Activated CD4-positive, CD25-positive, alpha-beta regulatory T cell (primary cell): ENCODE measurements at regions not wholly inside any gene's neighbourhood (a gene's known extent, or its start where the extent isn't known, plus 50 kb on each side); places are given as distances from the start of the nearest gene placed in this dataset.

Experiments
- DNase-seq, 4 experiments: peaks; one replicate each; lab custom pipeline; 2025; lab: John Stamatoyannopoulos, UW

DNA sequence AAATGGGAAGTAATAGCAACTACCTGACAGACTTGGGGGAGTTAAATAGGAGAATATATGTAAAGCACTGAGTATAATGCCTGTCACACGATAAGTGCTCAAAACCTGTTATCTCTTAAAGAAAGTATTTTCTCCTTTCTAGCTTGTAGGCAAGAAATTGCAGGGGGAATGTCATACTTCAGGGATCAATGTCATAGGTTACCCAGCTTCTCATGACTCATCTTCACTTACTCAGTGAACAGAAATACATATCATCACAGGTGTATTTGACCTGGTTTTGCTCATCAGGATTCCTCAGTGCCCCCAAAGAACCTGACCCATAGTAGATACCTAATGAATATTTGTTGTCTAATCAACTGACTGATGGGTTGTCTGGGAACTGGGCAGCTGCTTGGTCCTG is 285.0 kb upstream of the ATP2B1 start:
- no peak for DNase-seq

DNA sequence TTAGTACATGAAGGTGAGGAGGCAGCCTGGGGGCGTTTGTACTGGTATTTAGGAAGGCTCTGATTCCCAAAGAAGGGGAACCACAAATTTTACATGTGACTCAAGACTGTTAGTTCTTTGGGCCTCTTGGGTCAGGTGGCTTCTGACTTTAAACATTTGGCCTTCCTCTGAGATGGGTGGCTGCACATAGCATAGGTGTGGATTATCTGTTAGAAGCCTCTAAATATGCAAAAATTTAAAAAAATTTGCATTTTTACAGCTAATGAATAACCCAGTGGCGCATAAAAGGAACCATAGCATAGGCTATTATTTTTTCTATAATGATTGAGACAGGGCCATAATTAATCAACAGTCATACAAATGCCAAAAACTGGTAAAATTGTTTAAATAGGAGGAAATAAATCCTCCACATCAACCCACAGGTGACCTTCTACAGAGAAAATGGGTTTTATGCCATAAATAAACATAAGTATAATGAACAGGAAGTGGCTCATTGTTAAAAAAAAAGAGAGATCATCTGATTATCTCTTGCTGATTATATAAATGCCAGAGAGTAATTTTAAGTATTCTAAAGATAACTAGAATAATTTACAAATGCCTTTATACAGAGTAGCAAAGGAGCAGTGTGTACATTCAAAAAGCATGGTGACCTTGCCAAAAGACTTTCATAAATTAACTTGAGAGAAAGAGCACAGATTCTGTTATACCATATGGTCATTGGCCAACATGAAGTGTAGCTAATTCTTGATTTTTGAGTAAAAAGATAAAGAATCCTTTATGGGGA is 284.2 kb upstream of the ATP2B1 start:
- DNase-seq = no peak

DNA sequence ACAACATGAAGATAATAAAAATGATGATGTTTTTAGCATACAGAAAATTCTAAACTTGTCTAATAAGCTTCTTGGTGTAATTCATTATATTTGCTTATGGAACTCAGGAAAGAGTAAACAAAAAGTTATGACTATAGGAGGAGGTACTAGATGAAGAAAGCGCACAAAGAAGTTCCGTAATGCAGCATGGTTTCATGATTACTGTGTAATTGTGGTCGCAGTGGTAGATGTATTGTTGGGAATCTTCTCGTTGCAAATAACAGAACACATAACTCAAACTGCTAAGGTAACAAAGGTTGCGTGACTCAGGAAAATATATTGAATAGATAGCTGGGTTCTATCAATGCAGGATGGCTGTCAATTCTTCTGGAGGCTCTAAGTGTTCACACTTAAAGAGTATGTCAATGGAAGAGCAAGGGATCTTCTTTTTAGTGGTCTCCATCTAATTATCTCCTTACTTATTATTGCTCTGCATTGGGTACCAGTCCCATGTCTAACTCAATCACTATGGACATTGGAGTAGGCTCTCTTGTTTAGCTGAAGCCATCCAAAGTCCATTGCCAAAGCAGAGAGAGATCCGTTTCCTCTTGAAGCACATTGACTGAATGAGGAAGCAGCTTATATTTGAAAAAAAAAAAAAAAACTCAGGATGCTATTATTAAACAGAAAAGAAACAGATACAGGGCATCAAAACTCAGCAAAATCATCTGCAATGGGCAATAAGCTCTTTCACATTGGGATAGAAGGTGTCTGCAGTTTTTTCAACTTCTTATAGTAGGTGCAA is 283.4 kb upstream of the ATP2B1 start:
- no peak for DNase-seq

DNA sequence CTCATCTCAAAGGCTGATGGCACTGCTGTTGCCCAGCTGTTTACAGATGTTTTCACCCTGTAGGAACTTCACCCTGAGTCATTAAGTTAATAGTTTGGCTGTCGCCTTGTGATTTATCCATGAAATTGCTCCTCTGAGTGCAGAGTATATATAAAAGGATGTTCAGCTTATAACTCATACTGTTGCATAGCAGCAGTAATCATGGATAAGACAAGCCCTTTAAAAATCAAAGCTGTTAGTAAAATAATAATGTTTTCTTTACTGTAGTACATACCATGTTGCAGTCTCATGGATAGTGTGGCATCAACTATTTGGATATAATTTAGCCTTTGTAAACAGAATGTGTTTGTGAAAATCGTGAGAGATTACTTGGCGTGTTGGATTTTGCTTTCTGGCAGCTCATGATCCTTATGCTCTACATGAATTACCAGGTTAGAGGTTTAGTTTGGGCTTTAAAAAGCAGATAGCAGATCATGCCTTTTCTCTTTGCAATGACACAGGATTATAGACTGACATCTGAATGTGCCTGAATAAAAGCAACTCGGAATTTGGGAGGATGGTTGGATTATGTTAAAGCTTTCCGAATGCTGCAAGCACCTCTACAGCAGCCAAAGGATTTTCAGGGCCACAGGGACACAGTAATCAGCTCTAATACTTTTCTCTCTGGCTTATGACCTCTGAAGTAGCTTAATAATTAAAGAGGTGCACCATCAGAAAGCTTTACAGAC is 279.7 kb upstream of the ATP2B1 start:
- DNase-seq = no peak

DNA sequence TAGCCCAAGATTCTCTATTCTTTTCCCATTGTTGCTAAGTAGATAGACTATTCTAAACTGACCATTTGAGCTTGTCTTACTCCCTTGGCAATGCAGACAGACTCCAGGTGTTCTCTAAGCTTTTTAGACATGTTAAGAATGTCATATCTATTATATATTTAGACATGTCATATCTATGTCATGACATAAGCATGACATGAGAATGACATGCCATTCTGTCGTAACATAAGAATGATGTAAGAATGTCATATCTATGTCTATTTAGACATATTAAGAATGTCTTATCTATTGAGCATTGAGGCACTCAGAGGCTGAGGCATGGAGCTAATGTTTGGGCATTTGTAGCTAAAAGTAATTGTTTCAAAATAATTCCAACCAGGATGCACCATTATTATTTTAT is 277.3 kb upstream of the ATP2B1 start:
- DNase-seq = no peak

DNA sequence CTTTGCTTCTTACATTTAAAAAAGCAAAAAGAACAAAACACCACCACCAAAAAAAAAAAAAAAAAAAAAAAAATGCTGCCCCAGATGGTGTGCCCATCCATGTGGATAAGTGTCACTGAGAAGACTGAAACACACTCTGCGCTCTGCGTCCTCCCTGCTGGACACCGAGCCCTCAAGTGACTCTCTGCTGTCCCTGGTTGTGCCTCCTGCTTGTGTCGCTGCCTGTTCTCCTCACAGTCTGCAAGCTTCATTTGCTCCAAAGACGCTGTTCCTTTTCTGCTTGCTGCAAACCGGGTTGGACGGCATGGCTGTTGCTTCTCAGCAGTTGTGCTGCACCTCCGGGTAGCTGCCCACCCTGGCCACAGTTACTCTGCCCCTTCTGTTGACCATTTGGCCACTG is 276.2 kb upstream of the ATP2B1 start:
- no peak for DNase-seq

DNA sequence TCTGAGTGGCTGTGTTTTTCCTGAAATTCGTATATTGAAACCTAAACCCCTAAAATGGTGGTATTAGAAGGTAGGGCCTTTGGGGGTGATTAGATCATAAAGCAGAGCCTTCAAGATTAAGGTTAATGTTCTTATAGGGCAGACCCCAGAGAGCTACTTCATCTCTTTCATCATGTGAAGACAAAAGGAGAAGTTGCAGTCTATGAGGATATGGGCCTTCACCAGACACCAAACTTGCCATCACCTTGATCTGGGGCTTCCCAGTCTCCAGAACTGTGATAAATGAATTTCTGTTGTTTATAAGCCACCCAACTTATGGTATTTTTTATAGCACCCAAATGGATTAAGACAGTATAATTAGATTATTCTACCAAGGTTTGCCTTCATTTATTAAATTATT is 275.0 kb upstream of the ATP2B1 start:
- no peak for DNase-seq

DNA sequence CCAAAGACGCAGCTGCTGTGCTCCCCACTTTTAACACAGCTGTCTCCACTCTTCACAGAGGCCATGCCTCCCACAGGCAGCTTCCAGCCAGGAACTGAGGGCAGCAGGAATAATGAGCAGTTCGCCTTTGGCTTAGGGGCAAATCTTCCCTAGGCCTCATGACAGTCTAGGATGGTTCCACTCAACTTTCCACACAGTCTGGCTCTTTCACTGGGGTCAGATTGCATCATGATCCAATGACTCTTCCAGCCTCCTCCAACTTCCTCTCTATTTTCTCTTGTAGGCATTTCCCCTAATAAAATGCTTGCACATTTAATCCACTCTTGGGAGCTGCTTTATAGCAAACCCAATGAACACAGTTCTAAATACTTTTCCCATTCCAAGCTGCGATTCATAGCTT is 271.6 kb upstream of the ATP2B1 start:
- no peak for DNase-seq

DNA sequence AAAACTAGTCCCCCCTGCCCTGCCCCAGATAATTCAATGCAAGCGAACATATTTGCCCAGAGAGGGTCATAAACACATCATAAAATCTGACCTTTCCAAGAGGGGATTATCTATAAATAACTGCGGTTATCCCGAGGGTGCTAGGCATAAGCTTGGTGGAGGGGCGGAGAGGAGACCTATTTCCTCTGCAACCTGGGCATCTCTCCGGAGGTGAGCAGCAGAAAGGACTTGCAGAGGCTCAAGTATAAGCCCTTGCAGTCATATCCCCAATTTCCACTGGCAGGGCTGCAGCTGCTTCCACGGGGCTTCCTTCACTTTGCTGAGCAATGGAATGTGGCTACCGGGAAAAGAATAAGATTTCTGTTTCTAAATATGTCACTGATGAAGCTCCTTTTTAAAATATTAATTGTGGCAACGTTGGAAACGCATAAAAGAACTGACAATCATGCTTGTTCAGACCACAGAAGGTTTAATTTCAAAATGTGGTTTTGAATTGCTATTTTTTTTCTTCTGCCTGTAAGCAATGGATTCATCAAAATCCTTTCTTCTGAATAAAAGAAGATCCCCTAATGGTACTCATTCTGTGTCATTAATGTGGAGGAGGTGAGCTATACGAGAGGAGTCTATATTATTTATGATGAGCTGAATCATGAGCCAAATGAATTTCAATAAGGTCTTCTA is 268.9 kb upstream of the ATP2B1 start:
- DNase-seq = no peak

DNA sequence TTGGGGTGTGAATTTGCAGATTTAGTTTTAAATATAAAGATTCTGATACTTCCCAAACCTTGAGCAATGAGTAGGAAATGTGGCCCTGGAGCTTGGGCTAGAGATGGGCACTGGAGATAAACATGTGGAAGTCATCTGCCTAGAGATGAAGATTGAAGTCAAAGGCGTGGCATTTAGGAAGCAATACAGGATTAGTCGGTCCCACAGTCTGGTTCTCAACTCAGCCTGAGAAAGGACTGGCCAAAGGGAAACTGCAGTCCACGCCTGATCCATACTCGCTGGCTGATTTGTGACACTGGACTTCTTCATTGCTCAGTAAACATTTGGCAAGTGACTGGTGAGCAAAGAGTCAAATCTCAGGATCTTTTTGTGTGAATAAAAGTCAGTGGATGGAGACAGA is 268.2 kb upstream of the ATP2B1 start:
- no peak for DNase-seq

DNA sequence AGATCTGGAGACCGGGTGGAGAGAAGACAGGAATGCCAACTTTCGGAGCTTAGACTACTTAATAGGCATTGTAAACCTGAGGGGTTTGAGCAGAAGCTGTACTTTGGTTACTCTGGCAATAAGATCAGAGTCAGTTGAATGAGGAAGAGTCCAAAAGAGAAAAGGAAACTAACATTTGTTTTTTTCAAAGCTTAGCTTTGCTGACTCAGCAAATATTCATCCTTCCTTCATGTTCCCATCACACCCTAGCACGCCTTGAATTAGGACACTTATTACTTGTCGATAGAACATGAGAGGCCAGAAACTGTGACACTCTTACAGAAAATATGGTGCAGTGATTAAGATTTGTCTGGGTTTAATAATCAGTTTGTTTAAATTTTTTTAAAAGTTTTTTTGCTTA is 266.9 kb upstream of the ATP2B1 start:
- DNase-seq = no peak

DNA sequence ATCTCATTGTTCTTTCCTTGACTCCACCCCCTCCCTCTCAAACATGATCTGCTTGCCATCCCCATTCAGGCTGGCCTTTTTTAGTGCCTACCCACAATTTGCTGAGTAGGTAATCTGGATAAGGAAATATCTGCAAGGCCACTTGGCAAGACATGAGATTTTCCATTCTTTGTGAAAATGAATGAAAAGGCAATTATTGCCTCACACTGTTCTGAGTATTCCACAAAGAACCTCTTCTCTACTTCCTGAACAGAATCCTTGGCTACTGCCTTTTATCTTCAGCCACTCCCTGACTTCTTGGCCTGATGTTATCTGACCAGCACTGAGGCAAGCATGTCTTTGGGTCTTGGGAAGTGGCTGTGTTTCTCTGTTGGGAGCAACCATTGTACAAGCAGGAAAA is 263.2 kb upstream of the ATP2B1 start:
- no peak for DNase-seq

DNA sequence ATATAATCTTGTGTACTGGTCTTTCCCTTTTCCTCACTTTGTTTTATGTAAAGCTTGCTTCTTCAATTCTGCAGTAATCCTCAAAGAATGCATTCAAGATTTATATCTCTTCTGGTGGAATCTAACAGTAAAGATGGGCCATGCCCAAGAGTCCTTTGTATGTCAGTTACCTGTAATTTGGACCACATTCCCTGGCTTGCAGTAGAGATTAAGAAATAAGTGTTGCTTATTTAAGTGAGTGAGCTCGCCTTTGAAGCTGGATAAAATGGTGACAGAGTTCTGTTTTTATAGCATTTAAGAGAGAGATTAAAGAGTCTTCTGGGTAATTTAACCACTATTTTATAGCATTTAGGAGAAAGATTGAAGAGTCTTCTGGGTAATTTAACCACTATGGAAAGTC is 262.1 kb upstream of the ATP2B1 start:
- DNase-seq = no peak

DNA sequence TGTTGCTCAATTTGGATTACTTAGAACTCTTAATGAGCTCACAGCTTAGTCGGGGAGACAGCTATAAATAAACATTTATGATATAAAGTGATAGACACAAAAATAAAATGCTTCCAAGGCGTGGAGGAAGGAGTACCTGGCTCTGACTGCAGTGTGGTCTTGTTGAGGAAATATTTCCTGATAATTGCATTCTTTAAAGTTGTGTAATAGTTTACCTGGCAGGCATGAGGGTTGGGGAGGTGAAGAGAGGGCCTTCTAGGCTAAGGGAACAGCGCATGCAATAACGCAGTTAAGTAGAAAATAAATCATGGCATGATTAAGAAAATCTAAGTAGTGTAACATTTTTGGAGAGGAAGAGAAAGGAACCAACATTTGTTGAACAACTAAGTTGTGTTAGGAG is 260.5 kb upstream of the ATP2B1 start:
- no peak for DNase-seq

DNA sequence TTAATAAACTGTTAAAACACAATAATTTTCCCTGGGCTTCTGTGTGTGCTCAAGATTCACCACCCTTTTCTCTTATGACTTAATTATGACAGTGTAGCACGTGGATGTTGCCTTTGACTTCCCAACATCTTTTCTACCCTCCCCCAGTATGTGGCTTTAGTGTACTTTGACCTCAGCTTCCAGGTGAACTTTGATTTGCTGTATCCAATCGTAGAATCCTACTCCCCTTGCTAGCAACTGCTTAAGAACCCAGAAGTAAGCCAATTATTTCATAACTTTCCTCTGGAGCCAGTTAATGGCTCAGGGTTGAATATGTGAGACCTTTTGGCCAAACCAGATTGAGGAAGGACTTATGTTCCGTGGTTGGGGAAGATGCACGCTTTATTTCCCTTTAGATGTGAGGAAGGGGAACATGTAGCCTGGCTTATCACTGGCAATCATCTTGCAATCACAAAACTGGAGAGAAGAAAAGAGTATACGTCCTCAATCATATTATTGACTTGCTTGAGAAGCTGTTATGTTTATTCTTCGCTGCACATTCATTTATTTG is 259.6 kb upstream of the ATP2B1 start:
- DNase-seq = no peak

DNA sequence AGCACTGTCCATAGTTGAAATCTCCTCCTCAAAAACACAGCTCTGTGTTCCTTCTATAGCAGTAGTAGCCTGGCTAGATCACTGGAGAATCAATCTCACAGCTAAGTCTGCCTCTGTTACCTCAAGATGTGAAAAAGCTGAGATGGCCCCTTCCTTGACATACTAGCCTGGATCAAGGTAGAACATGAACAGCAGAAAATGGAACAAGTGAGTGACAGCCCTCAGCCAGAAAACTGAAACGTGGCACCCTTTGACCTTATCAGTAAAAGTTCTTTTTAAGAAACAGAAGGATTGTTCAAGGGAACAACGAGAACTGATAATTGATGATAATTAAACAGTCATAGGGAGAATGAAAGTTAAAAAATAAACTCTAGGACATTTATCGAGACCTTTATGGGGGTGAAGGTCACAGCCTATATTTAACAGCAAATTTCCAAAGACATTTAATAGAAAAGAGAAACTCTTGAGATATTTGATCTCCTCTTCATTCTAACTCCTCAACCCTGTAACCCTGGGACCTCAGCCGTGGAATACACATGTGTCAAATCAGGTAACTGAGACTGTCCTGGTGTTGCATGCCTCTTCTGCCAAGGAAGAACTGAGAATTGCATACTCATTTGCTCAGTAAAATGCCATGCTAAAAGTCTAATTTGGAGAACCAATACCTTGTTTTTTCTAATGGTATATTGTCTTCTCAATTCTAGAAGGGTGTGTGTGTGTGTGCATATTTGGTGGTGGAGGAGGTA is 258.0 kb upstream of the ATP2B1 start:
- DNase-seq = no peak

DNA sequence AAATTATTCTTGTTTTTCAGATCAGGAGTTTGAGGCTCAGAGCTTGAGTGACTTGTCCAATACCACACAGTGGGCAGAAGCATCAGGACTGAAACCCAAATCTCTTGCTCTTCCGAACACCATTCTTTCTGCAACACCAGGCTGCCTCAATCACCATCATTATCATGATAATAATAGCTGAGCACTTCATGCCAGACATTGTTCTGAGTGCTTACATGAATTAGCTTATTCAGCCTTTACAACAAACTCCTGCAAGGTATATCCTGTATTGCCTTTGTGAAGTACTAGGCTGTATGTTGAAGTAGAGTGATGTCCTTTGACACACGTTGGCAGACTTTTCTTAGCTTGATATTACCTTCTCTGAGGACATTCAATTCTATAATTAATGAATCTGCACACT is 257.4 kb upstream of the ATP2B1 start:
- no peak for DNase-seq

DNA sequence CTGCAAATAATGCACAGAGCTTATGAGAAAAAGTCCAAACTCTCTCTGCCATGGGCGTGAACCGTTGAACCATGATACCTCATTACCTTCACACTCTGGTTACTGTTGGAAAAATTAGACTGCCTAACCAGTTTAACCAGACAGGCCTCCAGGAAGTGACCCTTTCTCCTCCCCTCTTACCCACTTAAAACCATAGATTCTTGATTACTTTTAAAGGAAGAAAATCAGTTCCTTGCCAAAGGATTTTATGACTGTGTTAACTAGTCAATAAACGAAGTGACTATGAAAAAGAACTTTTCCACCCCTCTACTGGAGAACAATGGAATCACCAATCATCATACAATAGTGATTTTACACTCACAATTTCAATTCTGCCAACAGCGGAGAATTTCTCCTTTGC is 254.0 kb upstream of the ATP2B1 start:
- DNase-seq = no peak

DNA sequence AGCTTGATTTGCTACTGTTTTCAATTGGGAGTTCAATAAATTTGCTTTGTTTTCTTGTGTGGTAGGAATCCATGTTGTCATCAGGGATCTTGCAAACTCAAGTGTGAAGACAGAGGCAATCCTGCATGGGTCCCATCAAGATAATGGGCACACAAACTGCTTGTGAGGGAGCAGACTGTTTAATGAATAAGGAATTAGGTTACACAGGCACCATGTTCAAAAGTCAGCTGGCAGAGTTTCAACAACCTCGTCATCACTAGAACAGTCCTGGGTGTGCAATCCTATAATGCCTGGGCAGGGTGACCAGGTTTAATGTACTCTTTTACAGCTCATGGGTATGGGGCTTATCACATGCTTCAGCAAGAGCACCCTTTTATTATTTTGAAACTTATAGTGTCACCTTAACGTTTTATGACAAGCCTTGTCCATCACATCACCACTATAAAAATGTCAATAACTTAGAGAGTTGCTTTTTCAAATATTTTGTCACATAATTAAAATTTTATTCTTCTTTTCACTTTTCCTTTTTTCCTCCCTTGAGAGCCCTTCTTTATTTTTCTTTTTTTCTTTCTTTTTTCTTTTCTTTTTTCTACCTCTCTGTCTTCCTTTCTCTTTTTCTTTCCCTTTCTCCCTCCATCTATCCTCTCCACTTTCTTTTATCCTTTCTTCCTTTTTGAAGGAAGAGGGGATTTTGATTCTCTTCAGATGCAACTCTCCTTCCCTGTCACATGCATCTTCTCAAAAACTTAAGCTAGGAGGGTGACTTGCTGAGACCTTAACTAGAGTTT is 252.2 kb upstream of the ATP2B1 start:
- no peak for DNase-seq

DNA sequence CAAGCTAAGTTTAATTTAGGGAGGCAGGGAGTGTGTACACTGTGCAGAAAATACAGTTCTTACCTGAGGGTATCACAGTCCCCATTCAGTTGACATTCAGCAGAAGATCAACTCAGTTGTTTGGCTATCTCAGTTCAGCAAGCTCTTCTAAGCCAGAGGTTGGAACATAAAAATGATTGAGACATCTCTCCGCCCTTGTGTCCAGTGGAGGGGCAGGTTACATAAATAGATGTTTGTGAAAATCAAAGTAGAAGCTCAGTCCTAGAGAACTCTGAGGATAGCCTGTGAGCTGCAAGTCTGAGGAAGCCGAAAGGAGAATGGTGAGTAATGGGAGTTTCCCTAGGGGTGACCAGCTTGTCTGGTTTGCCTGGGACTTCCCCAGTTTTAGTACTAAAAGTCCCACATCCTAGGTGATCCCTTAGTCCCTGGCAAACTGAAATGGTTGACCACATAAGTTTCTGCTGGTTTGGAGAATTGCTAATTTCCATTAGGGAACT is 251.4 kb upstream of the ATP2B1 start:
- no peak for DNase-seq
